Esophagus squamous epithelium (tissue), 4 donors: ENCODE measurements at regions not wholly inside any gene's neighbourhood (a gene's known extent, or its start where the extent isn't known, plus 50 kb on each side); places are given as distances from the start of the nearest gene placed in this dataset.

Experiments
- POLR2A ChIP-seq, 4 donors: fragments of 450-650 bp; IDR thresholded peaks; one replicate each; pipeline ENCODE4 v1.6.1; 2017; ENCODE audit warnings: antibody characterized with exemption in 4 of 4, mild to moderate bottlenecking in 4 of 4, moderate library complexity in 3 of 4
- TF ChIP-seq, protein P1 (sequence below), 6 experiments: fragments of 450-650 bp in 4 of 6; fragments of 200-600 bp in 2 of 6; sonication (generic) in 2 of 6; IDR thresholded peaks; one replicate each; pipeline ENCODE4 v1.5.1; 2016 to 2019; ENCODE audit warnings: antibody characterized with exemption in 6 of 6, mild to moderate bottlenecking in 4 of 6, moderate library complexity in 4 of 6

- TF ChIP-seq, protein P1, sequence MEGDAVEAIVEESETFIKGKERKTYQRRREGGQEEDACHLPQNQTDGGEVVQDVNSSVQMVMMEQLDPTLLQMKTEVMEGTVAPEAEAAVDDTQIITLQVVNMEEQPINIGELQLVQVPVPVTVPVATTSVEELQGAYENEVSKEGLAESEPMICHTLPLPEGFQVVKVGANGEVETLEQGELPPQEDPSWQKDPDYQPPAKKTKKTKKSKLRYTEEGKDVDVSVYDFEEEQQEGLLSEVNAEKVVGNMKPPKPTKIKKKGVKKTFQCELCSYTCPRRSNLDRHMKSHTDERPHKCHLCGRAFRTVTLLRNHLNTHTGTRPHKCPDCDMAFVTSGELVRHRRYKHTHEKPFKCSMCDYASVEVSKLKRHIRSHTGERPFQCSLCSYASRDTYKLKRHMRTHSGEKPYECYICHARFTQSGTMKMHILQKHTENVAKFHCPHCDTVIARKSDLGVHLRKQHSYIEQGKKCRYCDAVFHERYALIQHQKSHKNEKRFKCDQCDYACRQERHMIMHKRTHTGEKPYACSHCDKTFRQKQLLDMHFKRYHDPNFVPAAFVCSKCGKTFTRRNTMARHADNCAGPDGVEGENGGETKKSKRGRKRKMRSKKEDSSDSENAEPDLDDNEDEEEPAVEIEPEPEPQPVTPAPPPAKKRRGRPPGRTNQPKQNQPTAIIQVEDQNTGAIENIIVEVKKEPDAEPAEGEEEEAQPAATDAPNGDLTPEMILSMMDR (IDR thresholded peaks at IDR 0.05) = no peak
- no peak for TF ChIP-seq POLR2A (IDR thresholded peaks at IDR 0.05)
These were observed 130.3 kb downstream of the MINAR1 start for GRCh38 chr15:79562403-79562815.
